ENCODE measurements at regions not wholly inside any gene's neighbourhood (a gene's known extent, or its start where the extent isn't known, plus 50 kb on each side); places are given as distances from the start of the nearest gene placed in this dataset.

DNA sequence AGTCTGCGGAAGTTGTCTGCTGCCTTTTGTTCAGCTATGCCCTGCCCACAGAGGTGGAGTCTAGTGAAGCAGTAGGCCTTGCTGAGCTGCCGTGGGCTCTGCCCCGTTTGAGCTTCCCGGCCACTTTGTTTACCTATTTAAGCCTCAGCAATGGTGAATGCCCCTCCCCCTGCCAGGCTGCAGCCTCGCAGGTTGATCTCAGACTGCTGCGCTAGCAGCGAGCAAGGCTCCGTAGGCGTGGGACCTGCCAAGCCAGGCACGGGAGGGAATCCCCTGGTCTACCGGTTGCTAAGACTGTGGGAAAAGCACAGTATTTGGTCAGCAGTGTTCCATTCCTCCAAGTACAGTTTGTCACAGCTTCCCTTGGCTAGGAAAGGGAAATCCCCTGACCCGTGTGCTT, 143.6 kb downstream of the DYRK2 start:
- TF ChIP-seq, protein P1, sequence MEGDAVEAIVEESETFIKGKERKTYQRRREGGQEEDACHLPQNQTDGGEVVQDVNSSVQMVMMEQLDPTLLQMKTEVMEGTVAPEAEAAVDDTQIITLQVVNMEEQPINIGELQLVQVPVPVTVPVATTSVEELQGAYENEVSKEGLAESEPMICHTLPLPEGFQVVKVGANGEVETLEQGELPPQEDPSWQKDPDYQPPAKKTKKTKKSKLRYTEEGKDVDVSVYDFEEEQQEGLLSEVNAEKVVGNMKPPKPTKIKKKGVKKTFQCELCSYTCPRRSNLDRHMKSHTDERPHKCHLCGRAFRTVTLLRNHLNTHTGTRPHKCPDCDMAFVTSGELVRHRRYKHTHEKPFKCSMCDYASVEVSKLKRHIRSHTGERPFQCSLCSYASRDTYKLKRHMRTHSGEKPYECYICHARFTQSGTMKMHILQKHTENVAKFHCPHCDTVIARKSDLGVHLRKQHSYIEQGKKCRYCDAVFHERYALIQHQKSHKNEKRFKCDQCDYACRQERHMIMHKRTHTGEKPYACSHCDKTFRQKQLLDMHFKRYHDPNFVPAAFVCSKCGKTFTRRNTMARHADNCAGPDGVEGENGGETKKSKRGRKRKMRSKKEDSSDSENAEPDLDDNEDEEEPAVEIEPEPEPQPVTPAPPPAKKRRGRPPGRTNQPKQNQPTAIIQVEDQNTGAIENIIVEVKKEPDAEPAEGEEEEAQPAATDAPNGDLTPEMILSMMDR (IDR thresholded peaks at IDR 0.05; ENCODE audit: low read depth, low read length, poor library complexity, severe bottlenecking) = no peak
- TF ChIP-seq EZH2phosphoT487 (IDR thresholded peaks at IDR 0.05; ENCODE audit: borderline replicate concordance, low read length) = no peak
